Hippocampal formation (tissue), 2 donors: ENCODE measurements at regions not wholly inside any gene's neighbourhood (a gene's known extent, or its start where the extent isn't known, plus 50 kb on each side); places are given as distances from the start of the nearest gene placed in this dataset.
"Not testable (repeated sequence)": the region's sequence is repeated elsewhere in the genome, so short reads cannot be mapped to it uniquely, and the experiment has no call there.

ENCODE experiments used
- DNase-seq, 2 donors: peaks; one replicate each; lab custom pipeline; 2025; lab: John Stamatoyannopoulos, UW

DNA sequence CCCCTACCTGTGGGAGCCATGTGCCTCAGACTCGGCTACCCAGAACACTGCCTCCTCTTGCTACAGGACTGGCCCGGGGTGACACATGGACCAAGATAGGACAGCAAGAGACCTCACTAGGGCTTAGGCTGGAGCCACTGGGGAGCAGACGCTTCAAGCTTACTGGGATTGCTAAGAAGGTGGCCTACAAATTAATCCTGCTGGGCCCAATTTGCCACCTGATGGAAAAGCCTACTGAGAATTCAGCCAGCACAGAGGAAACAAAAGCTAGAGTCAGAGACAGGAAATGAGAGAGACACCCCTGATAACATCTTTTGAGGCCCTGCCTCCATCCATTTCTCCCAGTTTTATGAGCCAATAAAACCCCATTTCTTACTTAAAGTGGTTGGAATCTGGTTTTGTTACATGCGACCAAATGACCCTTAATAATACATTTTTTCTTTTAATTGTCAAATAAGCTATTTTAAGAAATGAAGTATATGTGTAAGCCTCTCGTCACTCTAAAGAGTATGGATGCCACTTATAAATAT is 282.1 kb downstream of the CXCL12 start:
- DNase-seq, result no peak

DNA sequence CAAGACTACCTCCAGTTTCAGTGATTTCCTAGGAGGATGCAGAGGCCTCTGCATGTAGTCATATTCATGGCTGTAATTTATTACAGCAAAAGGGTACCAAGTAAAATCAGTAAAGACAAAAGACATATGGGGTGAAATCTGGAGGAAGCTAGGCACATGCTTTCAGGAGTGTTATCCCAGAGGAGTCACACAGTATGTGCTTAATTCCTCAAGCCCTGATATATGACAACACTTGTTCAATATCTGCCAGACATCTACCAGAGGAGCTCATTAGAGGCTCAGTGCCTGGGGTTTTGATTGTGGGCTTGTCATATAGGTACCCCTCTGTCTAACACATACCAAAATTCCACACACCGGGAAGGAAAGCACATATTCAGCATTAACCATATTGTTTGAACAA is 283.8 kb downstream of the CXCL12 start:
- DNase-seq, result no peak

DNA sequence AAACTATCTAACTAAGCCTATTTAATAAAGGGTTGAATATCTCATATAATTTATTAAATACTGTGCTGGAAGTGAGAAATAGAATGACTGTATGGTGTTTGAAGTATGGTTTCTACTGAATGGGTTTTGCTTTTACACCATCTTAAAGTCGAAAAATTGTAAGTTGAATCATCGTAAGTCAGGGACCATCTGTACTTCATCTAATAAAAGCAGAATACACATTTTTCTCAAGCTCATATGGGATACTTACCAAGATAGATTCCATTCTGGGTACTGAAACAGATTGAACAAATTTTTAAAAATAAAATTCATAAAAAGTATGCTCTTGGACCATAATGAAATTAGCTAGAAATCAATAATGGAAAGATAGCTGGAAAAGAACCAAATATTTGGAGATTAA is 285.4 kb downstream of the CXCL12 start:
- DNase-seq, result no peak

DNA sequence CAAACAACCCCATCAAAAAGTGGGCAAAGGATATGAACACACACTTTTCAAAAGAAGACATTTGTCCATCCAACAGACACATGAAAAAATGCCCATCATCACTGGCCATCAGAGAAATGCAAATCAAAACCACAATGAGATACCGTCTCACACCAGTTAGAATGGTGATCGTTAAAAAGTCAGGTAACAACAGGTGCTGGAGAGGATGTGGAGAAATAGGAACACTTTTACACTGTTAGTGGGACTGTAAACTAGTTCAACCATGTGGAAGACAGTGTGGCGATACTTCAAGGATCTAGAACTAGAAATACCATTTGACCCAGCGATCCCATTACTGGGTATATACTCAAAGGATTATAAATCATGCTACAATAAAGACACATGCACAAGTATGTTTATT is 288.7 kb downstream of the CXCL12 start:
- DNase-seq, result not testable (repeated sequence)

DNA sequence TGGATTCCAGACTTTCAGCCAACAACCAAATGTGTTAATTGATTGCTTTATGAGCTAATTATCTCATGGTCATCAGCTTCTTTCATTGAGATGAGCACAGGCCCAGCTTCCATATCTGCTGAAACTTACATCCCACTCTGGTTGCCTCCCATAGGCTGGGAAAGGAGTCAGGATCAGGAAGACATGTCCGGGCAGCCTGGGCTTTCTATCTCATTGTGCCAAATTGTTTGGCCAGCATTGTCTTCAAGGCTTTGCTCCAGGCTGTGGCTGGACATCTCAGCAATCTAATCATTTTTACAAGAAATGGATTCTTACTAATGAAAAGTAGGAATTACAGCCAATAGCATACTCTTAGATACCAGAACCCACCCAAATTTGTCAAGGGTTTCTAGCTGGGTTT is 295.2 kb downstream of the CXCL12 start:
- DNase-seq, result no peak

DNA sequence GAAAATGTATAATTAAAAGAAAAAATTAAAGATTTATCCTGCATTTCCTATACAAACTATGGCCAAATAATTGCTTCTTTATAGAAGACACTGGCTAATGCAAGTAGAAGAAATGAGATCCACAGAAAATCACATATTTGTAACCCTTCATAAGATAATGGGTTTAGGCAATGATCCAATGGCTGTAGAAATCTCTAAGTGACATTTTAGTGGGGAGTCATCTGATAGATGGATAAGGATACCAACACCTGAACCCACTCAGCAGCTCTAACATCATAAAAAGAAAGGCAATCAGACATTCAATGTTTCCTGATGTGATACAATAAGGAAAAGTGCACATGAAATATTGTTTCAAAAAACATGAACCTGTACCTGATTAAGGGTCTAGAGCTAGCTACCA is 297.5 kb downstream of the CXCL12 start:
- DNase-seq, result no peak

DNA sequence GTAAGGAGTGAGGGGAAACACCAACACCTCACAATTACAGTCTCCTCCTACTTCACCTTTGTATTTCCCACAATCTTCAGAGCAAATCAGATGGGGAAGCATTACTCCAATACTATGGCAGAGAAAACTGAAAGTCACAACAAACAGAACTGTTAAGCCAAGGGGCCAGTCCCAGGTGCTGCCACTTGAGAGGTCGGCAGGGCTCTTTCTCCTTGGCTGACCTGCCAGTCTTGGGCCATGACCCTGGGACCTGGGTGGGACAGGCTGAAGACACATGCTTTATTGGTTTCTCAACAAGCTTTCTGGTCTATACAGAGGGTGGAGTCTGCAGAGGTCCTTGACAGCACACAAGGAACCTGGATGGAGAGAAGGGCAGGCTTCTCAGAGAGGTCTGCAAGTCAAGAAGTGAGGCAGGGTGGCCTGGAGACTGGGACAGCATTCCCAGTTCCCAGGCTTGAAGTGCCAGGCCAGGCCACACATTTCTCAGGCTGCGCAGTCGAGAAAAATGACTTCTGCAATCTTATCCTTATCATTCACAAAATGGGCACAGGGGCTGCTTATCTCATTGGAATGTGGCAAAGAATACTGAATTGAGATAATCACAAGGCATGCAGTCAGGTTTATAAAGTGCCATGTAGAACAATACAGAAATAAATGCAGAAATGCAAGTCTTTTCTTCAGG is 301.0 kb downstream of the CXCL12 start:
- no peak for DNase-seq

DNA sequence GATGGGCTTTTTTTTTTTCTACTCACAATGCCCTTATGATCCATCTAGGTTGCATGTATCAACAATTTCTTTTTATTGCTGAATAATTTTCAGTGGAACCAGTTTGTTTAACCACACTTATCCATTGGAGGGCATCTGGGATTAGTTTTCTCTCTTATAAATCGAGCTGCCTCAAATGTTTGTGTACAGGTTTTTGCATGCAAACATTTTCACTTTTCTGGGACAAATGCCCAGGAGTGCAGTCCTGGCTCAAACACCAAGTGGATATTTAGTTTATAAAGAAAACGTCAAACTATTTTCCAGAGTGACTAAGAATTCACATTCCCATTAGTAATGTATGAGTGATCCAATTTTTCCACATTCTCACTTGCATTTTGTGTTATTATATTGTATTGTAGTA is 313.4 kb downstream of the CXCL12 start:
- DNase-seq, result no peak

DNA sequence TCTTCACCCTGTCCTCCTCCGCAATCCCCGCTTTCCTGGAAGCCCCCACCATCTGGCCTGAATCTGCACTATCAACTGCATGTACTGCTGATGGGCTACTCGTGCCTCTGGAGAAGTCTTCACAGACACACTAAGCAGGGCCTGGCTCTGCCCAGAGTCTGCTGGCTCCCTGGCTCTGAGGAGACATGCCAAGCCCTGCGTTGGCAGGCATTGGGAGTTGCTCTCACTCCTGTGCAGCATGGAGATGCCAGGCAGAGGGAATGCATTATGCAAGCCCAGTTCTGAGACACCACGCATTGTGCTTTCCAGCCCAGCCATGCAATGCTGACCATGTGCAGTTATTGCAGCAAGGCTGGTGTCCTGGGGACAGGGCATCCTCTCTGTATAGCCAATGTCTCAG is 314.6 kb downstream of the CXCL12 start:
- DNase-seq, result peak; percentile 27 to 39

DNA sequence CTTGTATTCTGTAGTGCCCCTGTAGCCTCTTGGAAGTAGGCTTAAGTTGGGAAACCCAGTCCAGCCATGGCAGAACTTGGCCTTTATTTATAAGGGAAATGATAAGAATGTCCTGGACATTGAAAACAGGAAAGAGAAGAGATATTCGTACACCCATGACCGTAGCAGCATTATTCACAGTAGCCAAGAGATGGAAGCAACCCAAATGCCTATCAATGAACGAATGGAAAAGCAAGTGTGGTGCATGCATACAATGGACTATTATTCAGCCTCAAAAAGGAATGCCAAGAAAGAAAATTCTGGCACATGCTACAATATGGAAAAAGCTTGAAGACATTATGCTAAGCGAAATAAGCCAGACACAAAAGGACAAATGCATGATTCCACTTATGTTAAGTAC is 315.3 kb downstream of the CXCL12 start:
- DNase-seq, result no peak

DNA sequence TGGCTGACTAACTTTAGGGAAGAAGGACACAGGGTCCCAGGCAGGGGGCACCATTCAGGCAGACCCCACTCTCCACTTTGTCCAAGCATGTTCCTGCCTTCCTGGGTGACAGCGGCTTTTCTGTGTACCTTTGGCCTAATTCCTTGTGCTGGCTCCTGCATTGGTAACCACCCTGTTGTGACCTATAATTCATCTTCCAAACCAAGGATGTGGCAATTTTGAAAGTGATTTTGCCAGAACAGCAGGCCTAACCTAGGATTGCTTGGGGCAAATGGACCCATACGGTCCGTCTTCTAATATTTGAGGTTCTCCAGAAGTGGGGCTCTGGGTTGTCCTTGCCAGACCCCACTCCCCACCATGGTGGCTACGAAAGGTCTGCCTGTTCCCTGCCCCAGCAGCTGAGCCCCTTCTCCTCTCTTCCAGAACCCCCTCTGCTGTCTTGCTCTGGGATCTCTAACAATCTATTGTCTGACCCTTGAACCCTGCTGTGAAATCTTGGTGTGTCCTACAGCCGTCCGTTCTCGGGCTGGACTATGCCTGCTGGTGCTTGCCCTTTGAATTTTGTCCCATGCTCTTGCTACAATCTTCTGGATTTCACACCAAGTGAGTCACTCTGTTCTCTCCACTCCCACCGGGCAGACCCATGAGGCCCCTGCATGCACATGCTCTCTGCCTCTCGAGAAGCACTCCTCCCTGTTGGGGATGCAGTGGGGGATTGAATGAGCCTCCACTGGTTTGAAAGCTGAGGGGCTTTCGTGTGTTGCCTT is 316.0 kb downstream of the CXCL12 start:
- DNase-seq, result no peak

DNA sequence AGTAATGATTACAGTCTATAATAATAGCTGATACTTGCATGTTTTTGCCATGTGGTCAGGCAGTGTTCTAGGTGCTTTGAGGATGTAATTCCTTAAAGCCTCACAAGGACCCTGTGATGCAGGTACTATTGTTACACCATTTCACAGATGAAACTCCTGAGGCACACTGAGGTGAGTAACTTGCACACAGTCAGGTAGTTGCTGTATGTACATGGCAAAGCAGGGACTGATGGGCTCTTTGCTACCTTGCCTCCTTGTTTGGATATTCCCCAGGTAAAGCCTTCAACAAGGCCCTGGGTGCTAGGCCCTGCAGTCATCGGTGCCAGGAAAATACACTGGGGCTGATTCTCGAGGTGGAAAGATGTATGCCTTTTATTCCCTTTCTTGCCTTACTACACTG is 317.5 kb downstream of the CXCL12 start:
- DNase-seq, result no peak

DNA sequence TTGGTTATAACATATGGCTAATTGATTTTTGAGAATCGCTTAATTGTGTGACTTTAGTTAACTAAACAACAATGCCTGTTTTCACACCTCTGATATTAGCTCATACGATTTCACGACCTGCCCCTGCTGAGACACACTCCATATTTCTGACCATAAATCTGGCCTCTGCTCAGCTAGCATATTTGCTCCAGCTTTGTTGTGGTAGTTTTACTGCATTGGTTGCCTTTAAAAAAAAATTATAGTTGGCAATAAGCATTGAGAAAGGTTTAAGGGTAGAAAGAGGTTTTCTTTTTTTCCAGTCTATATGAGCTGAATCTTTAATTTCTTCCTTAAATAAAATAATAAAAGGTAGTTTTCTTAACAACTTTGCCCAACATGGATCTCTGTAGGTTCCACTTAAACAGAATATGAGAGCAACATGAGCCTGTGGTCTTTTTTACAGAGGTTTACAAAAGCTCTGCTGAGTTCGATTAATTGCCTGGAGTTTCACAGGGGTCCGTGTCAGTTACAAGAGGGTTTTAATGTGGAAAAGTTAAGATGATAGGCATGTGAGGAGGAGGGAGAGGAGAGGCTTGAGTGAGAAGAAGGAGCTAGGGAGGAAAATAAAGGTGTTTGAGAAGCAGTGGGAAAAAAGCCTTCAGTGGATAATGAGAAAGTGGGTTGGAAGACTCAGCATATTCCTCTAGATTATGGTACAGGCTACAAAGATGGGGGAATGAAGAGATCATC is 318.2 kb downstream of the CXCL12 start:
- no peak for DNase-seq

DNA sequence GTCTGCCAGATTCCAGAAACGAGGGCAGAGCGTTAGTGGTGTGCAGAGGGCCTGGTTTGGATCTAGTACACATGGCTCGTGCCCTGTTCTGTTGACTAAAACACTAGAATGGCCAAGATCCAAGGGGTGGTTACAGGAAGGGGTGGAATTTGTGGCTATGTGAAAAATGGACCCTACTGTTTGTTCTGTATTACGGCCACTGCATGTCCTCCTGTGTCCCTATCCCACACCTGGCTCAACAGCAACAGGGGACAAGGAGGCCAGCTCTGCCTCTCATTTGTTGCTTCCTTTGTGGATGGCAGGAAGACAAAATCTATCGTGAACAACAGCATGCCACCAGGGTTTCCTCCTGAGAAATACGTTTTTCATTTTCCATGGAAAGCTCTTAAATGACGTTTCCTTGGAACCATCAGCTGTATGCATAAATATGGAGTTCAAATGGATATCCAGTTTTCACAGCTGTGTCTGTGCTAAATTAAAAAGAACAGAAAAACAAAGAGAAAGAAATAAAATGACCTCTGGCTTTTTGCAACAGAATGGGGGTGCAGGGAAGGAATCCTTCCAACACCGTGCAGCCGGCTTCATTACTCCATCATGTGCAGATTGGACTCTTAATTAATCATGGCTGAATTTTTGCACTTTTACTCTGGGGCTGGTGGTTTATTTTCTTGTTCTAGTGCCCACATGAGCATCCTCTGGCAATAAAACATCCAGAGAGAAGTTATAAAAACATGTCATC is 318.9 kb downstream of the CXCL12 start:
- no peak for DNase-seq

DNA sequence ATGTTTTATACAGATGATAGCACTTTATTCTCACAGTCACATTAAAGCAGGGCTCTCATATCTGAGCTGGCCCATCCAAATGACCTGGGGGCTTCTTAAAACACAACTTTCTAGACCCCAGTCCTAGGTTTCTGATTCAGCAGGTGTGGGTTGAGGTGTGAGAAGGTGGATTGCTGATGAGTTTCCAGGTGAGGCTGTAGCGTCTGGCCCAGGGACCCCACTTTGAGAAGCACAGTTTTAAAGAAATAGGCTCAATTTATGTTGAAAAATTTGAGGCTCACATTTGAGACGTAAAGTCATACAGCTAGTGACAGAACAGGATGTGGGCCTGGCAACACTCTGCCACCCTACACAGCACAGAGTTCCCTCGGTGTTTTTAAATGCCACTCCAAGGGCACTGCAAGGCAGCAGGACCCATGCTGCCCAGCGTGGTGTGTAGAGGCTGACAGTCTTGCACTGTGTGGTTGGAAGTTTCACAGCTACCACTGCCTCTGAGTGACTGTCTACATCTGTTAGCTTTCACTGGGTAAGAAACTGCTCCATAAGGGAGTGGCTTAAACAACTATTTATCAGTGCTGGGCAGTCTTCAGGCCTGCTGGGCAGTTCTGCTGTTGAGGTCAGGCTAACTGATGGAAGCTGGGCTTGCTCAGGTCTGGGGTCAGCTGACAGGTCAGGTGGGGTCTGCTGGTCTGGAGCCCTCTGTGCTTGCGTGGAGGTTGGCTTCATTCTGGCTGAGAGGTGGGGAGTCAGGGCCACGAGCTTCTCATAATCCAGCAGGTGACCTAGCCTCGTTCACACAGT is 319.7 kb downstream of the CXCL12 start:
- no peak for DNase-seq

DNA sequence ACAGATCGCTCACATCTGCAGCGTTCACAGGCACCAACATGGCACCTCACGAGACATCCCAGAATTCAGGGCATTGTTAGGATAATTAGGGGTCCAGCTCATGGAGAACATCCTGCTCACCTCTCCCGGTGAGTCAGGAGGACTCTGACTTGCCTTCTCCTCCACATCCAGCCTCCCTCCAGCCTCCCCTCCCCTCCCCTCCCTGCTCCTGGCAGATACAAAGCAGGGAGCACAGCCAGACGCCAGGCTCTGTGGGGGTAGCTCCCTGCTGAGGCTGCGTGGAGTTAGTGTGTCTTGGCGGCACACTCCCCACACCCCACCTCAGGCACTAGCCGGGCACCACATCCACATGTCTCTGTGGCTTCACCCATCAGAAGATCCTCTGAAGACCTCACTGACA is 320.6 kb downstream of the CXCL12 start:
- no peak for DNase-seq

DNA sequence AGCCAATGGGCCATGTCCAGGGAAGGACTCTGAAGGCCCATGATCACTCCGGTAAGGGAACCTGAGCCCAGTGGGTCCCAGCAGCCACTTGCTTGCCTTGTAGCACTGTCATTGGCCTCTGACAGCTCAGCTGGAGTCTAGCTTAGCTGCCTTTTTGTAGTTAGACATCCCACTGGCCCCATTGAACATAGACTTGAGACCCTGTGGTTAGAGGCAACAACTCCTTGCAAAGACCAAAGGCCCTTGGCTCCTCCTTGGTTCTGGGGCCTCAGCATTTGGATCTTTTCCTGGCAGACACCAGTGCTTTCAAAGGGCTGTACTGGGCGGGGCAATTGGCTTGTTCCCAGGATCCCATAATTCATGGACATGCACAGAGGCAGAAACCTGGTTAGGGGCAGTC is 321.2 kb downstream of the CXCL12 start:
- DNase-seq, result no peak

DNA sequence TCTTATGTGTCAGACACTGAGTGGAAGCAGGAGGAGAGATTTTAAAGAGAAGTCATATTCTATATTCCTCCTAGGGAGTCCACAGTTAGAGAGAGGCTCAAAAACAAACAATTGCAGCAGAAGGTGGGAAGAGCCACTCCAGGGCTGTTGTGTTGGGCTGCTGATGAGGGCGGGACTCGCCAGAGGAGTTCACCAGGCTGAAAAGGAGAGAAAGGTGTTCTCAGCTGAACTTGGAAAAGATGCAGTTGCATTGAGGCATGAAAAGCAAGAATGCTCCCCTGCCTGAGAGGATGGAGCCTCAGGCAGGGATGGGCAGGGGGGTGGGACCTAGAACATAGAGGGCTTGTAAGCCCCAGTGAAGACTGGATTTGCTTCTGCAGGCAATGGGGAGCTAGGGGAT is 324.2 kb downstream of the CXCL12 start:
- DNase-seq, result no peak

DNA sequence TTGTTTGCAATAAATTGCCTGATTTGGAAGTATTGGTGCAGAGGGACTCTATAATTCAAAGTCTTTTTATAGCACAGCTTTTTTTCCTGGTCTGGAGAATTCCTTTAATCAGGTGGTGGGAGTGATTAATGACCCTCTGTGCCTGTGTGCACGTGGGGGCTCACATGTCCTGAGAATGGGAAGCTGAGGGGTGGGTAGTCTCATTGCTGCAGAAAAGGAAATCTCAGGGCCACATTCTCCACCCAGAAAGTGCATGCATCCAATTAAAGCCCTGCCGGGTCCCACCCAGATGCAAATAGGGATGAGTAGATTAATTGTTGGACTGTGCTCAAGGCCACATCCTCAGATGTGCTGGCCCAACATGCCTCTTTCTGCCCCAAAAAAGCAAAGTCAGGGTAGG is 324.7 kb downstream of the CXCL12 start:
- DNase-seq, result no peak

DNA sequence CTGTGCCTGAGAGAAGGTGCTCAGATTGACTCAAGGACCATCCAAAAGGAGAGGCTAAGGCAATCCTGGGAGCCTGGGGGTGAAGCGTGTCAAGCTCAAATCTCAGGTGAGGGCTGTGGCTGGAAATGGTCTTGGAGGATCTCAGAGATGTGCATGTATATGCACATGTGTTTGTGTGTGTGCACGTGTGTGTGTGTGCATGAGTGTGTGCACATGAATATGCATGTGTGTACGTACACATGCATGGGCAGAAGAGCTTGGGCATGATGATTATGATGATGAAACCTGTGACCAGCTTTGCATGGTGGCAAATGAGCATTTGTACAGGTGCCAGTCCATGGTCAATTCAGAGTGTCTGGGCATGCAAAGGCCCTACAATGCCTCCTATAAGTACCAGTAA is 326.6 kb downstream of the CXCL12 start:
- DNase-seq, result no peak
